Fibroblast of pulmonary artery (primary cell): ENCODE measurements at regions not wholly inside any gene's neighbourhood (a gene's known extent, or its start where the extent isn't known, plus 50 kb on each side); places are given as distances from the start of the nearest gene placed in this dataset.

Experiments used
- DNase-seq: peaks from one replicate; pipeline ENCODE4 v3.0.0-alpha.2; 2010; ENCODE audit warnings: low read depth
- H3K4me3 ChIP-seq: replicated peaks from 2 replicates; pipeline ENCODE4 v1.5.1; 2011; ENCODE audit warnings: low read depth, mild to moderate bottlenecking, control low read depth, low read length, moderate library complexity
- CTCF ChIP-seq: IDR thresholded peaks from 2 replicates; pipeline ENCODE4 v1.5.1; 2011; ENCODE audit warnings: mild to moderate bottlenecking, control low read depth, low read length, inconsistent platforms; ENCODE audit errors: missing control alignments

- H3K4me3 ChIP-seq = no peak overlapping the region
- DNase-seq = peak; percentile 91
- no peak for TF ChIP-seq CTCF
These were observed 389.4 kb downstream of the RFC3 start for GRCh38 chr13:34207334-34207733.

GRCh38 chr13:34207872-34208271 lies 389.9 kb downstream of the RFC3 start:
- peak; percentile 59 for DNase-seq
- no peak for TF ChIP-seq CTCF
- H3K4me3 ChIP-seq = no peak overlapping the region

GRCh38 chr13:34208336-34208735 lies 390.4 kb downstream of the RFC3 start:
- TF ChIP-seq CTCF = no peak
- no peak overlapping the region for H3K4me3 ChIP-seq
- no peak for DNase-seq

- TF ChIP-seq CTCF = no peak
- DNase-seq = no peak
- H3K4me3 ChIP-seq = no peak overlapping the region
These were observed 392.4 kb downstream of the RFC3 start for GRCh38 chr13:34210341-34210740.

GRCh38 chr13:34214686-34215085 lies 396.7 kb downstream of the RFC3 start:
- no peak for TF ChIP-seq CTCF
- peak; percentile 47 for DNase-seq
- H3K4me3 ChIP-seq = no peak overlapping the region

- H3K4me3 ChIP-seq = no peak overlapping the region
- peak; percentile 18 for DNase-seq
- TF ChIP-seq CTCF = no peak
These were observed 398.3 kb downstream of the RFC3 start for GRCh38 chr13:34216256-34216655.

- TF ChIP-seq CTCF = no peak
- DNase-seq = no peak
- no peak overlapping the region for H3K4me3 ChIP-seq
These were observed 399.5 kb downstream of the RFC3 start for GRCh38 chr13:34217343-34218025.
